Peyer's patch (tissue), 4 donors: ENCODE measurements at regions not wholly inside any gene's neighbourhood (a gene's known extent, or its start where the extent isn't known, plus 50 kb on each side); places are given as distances from the start of the nearest gene placed in this dataset.

Source experiments
- DNase-seq, 3 donors: peaks; one replicate each; pipeline ENCODE4 v3.0.0-alpha.2; 2017 to 2019
- H3K27ac ChIP-seq, 4 donors: fragments of 200-600 bp; sonication (generic); one replicate each; pipeline ENCODE4 v1.5.1; 2016 to 2019
- H3K27me3 ChIP-seq, 2 donors: fragments of 200-600 bp; sonication (generic); one replicate each; pipeline ENCODE4 v1.5.1; 2019
- H3K36me3 ChIP-seq, 3 donors: fragments of 200-600 bp; sonication (generic); one replicate each; pipeline ENCODE4 v1.5.1; 2016 to 2019
- H3K4me1 ChIP-seq, 4 donors: fragments of 200-600 bp; sonication (generic); one replicate each; pipeline ENCODE4 v1.5.1; 2016 to 2019
- H3K4me3 ChIP-seq, 4 donors: fragments of 200-600 bp; sonication (generic); 1 replicate in 3 of 4; 2 replicates in 1 of 4; pipeline ENCODE4 v1.5.1; 2016 to 2019; ENCODE audit warnings: mild to moderate bottlenecking in 1 of 4
- H3K9me3 ChIP-seq, 4 donors: fragments of 200-600 bp; sonication (generic); one replicate each; pipeline ENCODE4 v1.5.1; 2016 to 2019; ENCODE audit warnings: mild to moderate bottlenecking in 1 of 4
- POLR2A ChIP-seq, 2 donors: fragments of 450-650 bp; IDR thresholded peaks; one replicate each; pipeline ENCODE4 v1.5.1; 2017; ENCODE audit warnings: antibody characterized with exemption in 2 of 2, mild to moderate bottlenecking in 2 of 2, moderate library complexity in 2 of 2
- TF ChIP-seq, protein P1 (sequence below), 6 experiments: fragments of 450-650 bp in 4 of 6; fragments of 200-600 bp in 2 of 6; sonication (generic) in 1 of 6; IDR thresholded peaks; one replicate each; pipeline ENCODE4 v1.5.1; 2017 to 2019; ENCODE audit warnings: antibody characterized with exemption in 6 of 6, mild to moderate bottlenecking in 3 of 6, moderate library complexity in 1 of 6

DNA sequence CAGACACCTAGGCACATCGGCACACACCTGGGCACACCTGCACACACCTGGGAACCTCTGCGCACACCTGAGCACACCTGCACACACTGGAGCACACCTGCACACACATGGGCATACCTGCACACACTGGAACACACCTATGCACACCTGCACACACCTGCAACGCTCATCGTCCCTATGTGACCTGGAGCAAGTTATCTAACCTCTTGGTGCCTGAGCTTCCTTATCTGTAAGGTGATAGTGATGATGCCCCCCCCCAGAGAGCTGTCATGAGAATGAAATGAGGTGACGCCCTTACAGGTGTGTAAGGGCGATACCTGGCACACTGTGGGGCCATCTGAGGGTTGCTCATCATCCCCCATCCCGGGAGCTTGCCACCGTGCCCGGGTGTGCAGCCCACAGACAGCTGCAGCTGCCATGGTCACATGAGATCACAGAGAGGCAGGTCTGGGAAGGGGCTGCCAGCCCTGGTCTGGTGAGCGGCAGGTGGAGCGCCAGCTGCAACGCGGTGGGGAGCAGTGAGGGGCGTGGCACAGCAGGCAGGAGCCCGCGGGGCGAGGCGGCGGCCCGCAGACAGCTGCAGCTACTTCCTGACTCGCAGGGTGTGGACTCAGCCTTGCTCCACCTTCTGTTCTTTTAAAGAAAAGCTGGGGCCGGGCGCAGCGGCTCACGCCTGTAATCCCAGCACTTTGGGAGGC lies 59.9 kb upstream of the FBRSL1 start:
- peak overlapping the region in 3 of 4 donors; percentile 17 to 55 (median 43) for H3K27ac ChIP-seq
- no peaks in the 10 kb centered on the region for H3K36me3 ChIP-seq
- DNase-seq: peak; percentile 88 to 94 (median 89)
- H3K27me3 ChIP-seq: no peaks in the 10 kb centered on the region
- peaks cover 0 to 23% (median 17%) of the 10 kb centered on the region in 4 donors for H3K4me1 ChIP-seq
- no peaks in the 10 kb centered on the region for H3K9me3 ChIP-seq
- H3K4me3 ChIP-seq: peak overlapping the region in 3 of 4 donors; percentile 9 to 38 (median 36)
- TF ChIP-seq, protein P1, sequence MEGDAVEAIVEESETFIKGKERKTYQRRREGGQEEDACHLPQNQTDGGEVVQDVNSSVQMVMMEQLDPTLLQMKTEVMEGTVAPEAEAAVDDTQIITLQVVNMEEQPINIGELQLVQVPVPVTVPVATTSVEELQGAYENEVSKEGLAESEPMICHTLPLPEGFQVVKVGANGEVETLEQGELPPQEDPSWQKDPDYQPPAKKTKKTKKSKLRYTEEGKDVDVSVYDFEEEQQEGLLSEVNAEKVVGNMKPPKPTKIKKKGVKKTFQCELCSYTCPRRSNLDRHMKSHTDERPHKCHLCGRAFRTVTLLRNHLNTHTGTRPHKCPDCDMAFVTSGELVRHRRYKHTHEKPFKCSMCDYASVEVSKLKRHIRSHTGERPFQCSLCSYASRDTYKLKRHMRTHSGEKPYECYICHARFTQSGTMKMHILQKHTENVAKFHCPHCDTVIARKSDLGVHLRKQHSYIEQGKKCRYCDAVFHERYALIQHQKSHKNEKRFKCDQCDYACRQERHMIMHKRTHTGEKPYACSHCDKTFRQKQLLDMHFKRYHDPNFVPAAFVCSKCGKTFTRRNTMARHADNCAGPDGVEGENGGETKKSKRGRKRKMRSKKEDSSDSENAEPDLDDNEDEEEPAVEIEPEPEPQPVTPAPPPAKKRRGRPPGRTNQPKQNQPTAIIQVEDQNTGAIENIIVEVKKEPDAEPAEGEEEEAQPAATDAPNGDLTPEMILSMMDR (IDR thresholded peaks at IDR 0.05): no peak

DNA sequence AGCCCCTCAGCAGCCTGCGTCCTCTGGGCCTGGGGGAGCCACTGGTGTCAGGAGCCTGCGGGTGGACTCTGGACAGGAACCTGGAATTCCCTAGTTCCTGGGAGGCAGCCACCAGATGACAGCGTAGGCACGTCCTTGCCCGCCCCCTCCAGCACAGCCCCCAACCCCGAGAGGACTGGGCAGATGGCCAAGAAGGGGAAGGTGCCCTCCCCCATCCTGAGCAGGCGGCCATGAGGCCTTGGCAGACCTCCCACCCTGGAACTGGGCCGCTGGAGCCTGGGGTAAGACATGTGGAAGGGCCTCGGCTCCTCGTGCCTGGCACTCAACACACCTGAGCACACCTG lies 60.4 kb upstream of the FBRSL1 start:
- Histone ChIP-seq H3K27ac (peak overlapping the region in 3 of 4 donors; percentile 26 to 55 (median 43)), H3K4me1 (peaks cover 0 to 23% (median 17%) of the 10 kb centered on the region in 4 donors)
- no peak for DNase-seq

DNA sequence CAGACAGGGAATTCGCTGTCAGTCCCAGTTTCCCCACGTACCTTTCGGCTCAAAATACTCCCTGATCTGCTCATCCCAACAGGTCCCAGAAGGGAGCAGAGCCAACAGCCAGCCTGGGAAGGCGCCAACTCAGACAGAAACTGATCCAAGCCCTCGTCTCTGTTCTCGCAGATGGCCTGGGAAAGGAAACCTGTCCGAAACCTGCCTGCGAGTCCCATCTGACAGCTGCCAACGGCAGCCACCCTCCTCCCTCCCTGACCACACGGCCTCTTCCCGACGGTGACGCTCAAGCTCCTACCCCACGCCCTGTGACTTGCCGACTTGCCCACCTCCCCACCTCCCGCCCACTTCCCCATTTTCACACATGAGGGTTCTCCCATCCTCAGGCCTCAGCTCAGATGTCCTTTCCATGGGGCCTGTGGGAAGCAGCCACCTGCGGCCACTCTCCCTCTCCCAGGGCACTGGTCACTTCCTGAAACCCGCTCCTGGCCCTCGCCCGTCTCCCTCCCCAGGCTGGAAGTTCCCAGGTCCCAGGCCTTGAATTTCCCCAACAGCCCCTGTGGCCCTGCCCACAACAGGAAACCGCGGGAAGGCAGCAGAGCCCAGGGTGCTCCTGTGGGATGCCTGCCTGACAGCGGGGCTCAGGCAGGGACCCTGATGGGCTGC lies 60.9 kb upstream of the FBRSL1 start:
- H3K36me3 ChIP-seq: no peaks in the 10 kb centered on the region
- no peaks in the 10 kb centered on the region for H3K9me3 ChIP-seq
- H3K27ac ChIP-seq: peak overlapping the region in 1 of 4 donors; percentile 26
- peak in 1 of 3 donors; percentile 42 for DNase-seq
- H3K27me3 ChIP-seq: no peaks in the 10 kb centered on the region
- no peak for TF ChIP-seq POLR2A (IDR thresholded peaks at IDR 0.05)
- TF ChIP-seq, protein P1 (IDR thresholded peaks at IDR 0.05): no peak
- H3K4me3 ChIP-seq: no peak overlapping the region
- H3K4me1 ChIP-seq: peaks cover 0 to 22% (median 17%) of the 10 kb centered on the region in 4 donors

More for the DNA sequence above, 60.4 kb upstream of the FBRSL1 start:
- H3K36me3 ChIP-seq: no peaks in the 10 kb centered on the region
- TF ChIP-seq, protein P1 (IDR thresholded peaks at IDR 0.05): no peak
- TF ChIP-seq POLR2A (IDR thresholded peaks at IDR 0.05): no peak
- no peaks in the 10 kb centered on the region for H3K9me3 ChIP-seq
- H3K4me3 ChIP-seq: no peak overlapping the region
- H3K27me3 ChIP-seq: no peaks in the 10 kb centered on the region

DNA sequence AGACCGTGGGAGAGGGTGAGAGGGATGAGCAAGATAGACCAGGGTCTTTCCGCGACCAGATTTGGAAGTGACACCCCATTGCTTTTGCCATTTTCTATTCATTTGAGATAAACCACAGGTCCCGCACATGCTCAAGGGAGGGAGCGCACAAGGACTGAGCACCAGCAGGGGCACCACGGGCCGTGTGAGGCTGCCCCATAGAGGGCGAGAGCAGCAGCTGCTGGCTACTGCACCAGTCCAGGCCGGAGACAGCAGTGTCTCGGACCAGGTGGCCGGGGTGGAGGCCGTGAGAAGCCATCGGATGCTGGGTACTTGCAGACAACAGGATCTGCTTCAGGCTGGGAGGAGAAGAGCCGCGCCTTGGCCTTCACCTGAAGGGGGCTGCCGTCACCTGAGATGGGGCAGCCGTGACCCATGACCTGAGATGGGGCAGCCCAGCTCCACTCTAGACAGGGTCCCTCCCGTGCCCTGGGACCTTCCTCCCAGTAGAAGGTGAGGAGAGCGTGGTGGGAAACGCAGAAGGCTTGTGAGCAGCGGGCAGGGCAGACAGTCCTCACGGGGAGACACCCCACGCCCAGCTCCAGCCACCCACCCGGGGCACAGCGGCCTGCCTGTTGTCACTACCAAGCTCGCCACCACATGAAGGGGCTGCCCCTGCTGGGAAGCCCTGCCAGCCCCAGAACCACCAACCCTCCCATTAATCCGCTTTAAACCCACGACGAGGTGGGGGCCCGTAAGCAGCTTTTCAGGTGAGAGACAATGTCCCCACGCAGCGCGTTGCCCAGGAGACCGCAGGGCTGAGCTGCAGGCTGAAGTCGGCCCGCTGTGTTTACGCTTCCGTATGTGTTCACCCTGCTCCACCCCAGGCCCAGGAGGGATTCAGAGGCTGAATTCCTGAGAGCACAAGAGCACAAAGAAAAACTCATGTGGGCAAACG lies 61.7 kb upstream of the FBRSL1 start:
- Histone ChIP-seq H3K27ac (no peak overlapping the region), H3K4me1 (peaks cover 0 to 16% (median 14%) of the 10 kb centered on the region in 4 donors), H3K4me3 (no peak overlapping the region), H3K36me3 (no peaks in the 10 kb centered on the region), H3K9me3 (peaks cover 0 to 1% (median 0%) of the 10 kb centered on the region in 4 donors), H3K27me3 (no peaks in the 10 kb centered on the region)
- TF ChIP-seq, protein P1 (IDR thresholded peaks at IDR 0.05): no peak
- no peak for DNase-seq

DNA sequence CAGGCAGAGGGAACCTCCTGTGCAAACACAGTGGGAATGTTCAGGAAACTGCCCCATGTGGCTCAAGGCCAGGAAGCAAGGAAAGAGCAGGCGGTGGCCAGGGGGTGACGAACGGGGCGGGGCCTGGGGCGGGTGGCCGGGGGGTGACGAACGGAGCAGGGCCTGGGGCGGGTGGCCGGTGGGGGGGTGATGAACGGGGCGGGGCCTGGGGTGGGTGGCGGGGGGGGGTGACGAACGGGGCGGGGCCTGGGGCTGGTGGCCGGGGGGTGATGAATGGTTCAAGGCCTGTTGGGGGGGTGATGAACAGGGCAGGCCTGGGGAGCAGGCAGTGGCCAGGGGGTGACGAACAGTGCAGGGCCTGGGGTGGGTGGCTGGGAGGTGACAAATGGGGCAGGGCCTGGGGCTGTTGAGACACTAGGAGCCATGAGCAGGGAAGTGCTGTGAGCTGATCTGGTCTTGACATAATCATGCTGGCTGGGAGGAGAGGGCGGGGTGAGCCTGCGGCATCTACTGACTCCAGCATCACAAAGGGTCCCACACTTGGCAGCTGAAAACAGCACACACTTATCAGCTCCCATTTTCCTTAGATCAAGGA lies 62.7 kb upstream of the FBRSL1 start:
- TF ChIP-seq, protein P1 (IDR thresholded peaks at IDR 0.05): no peak
- no peak for TF ChIP-seq POLR2A (IDR thresholded peaks at IDR 0.05)
- no peak for DNase-seq
- peaks cover 0 to 16% (median 14%) of the 10 kb centered on the region in 4 donors for H3K4me1 ChIP-seq
- H3K27ac ChIP-seq: no peak overlapping the region
- H3K36me3 ChIP-seq: no peaks in the 10 kb centered on the region
- H3K9me3 ChIP-seq: peaks cover 0 to 3% (median 0%) of the 10 kb centered on the region in 4 donors
- no peaks in the 10 kb centered on the region for H3K27me3 ChIP-seq
- no peak overlapping the region for H3K4me3 ChIP-seq
